GM13977 (cell line): ENCODE measurements at regions not wholly inside any gene's neighbourhood (a gene's known extent, or its start where the extent isn't known, plus 50 kb on each side); places are given as distances from the start of the nearest gene placed in this dataset.
A peak's percentile ranks its signal among the peaks of the same experiment; 100 is the strongest.

Source experiments
- DNase-seq: peaks from one replicate; pipeline ENCODE4 v3.0.0; 2012; ENCODE audit warnings: low spot score
- in situ Hi-C: fragments of 300-500 bp; cut with MboI; formaldehyde crosslinking; loops from one replicate; pipeline ENCODE4 v1.12.0; 2022; ENCODE audit warnings: low sequenced_read_pairs, low pct_unique_long_range_greater_than_20kb, mixed read lengths, inconsistent platforms; ENCODE audit not compliant: unreplicated experiment
- TF ChIP-seq, protein P1 (sequence below): IDR thresholded peaks from 2 replicates; pipeline ENCODE4 v1.5.1; 2012; ENCODE audit warnings: mild to moderate bottlenecking, control low read depth; ENCODE audit not compliant: insufficient read depth; ENCODE audit errors: extremely low read depth, missing control alignments

DNA sequence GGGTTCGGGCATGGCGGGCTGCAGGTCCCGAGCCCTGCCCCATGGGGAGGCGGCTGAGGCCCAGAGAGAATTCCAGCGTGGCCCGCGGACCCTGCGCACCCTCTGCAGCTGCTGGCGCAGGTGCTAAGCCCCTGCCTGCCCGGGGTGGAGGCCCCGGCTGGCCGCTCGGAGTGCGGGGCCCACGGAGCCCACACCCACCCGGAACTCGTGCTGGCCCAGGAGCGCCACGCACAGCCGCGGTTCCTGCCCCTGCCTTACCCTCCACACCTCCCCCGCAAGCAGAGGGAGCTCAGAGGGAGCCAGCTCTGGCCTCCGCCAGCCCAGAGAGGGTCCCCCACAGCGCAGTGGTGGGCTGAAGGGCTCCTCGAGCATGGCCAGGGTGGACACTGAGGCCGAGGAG lies 75.3 kb downstream of the MRPS30 start:
- TF ChIP-seq, protein P1, sequence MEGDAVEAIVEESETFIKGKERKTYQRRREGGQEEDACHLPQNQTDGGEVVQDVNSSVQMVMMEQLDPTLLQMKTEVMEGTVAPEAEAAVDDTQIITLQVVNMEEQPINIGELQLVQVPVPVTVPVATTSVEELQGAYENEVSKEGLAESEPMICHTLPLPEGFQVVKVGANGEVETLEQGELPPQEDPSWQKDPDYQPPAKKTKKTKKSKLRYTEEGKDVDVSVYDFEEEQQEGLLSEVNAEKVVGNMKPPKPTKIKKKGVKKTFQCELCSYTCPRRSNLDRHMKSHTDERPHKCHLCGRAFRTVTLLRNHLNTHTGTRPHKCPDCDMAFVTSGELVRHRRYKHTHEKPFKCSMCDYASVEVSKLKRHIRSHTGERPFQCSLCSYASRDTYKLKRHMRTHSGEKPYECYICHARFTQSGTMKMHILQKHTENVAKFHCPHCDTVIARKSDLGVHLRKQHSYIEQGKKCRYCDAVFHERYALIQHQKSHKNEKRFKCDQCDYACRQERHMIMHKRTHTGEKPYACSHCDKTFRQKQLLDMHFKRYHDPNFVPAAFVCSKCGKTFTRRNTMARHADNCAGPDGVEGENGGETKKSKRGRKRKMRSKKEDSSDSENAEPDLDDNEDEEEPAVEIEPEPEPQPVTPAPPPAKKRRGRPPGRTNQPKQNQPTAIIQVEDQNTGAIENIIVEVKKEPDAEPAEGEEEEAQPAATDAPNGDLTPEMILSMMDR: no peak
- no peak for DNase-seq
- in situ Hi-C loops: no loop called here

DNA sequence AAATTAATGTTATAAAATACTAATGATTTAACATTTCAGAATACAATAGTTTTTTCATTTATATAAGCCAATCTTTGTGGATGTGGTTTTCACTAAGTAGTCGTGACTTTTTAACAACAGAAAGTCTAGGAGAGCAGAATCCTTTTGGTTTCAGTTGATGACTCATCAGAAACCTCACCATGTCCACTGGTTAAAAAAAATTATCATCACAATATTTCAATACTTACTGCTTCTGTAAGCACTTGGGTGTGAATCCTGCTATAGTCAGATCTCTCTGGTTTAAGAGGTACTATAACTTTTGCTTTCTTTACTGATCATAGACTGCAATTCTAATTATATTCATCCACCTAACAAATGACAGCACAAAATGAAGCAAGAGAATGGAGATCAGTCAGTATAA lies 77.2 kb downstream of the MRPS30 start:
- in situ Hi-C loops: no loop called here
- TF ChIP-seq, protein P1: no peak
- DNase-seq: peak; percentile 64

GRCh38 chr5:44887722-44888121 lies 79.0 kb downstream of the MRPS30 start:
- TF ChIP-seq, protein P1: no peak
- peak; percentile 12 for DNase-seq
- in situ Hi-C loops: no loop called here

- DNase-seq: no peak
- in situ Hi-C loops: no loop called here
- TF ChIP-seq, protein P1: no peak
Observed at GRCh38 chr5:44888435-44888834, 79.7 kb downstream of the MRPS30 start.

- TF ChIP-seq, protein P1: no peak
- no peak for DNase-seq
- in situ Hi-C loops: no loop called here
Observed at GRCh38 chr5:44891116-44891515, 82.4 kb downstream of the MRPS30 start.

- in situ Hi-C loops: no loop called here
- TF ChIP-seq, protein P1: no peak
- no peak for DNase-seq
Observed at GRCh38 chr5:44900273-44900954, 91.7 kb downstream of the MRPS30 start.
